ENCODE measurements at regions not wholly inside any gene's neighbourhood (a gene's known extent, or its start where the extent isn't known, plus 50 kb on each side); places are given as distances from the start of the nearest gene placed in this dataset.

GRCh38 chr2:236665101-236665500 lies 95.5 kb downstream of the ACKR3 start:
- intact Hi-C loops (cut with DNase I, micrococcal nuclease): no loop called here
- H3K27ac Mint-ChIP-seq: no peak overlapping the region

GRCh38 chr2:236665572-236666118 lies 96.0 kb downstream of the ACKR3 start:
- Histone ChIP-seq H3K4me3 (ENCODE audit: low read length) (no peak overlapping the region), H3K27me3 (ENCODE audit: control insufficient read depth in 1 of 2, insufficient read depth in 2 of 2, low read length in 2 of 2) (peaks cover 0 to 2% of the 10 kb centered on the region in 2 experiments), H3K4me1 (ENCODE audit: insufficient read depth, low read length) (no peaks in the 10 kb centered on the region), H3K27ac (ENCODE audit: low read depth in 1 of 2, low read length in 2 of 2) (no peak overlapping the region), H3K9me3 (ENCODE audit: control insufficient read depth in 1 of 2, insufficient read depth in 1 of 2, low read length in 2 of 2) (peaks cover 0 to 12% of the 10 kb centered on the region in 2 experiments), H3K36me3 (ENCODE audit: insufficient read depth, low read length) (no peaks in the 10 kb centered on the region)
- Mint-ChIP-seq H3K4me1 (ENCODE audit: low read depth) (no peaks in the 10 kb centered on the region), H3K27ac (no peak overlapping the region), H3K36me3 (ENCODE audit: low read depth) (no peaks in the 10 kb centered on the region), H3K27me3 (peaks cover 32% of the 10 kb centered on the region), H3K4me3 (no peak overlapping the region), H3K9me3 (no peaks in the 10 kb centered on the region)
- ChIA-PET POLR2A (no interaction called here), CTCF (no interaction called here)
- intact Hi-C loops (cut with DNase I, micrococcal nuclease): no loop called here
- ATAC-seq (ENCODE audit: poor library complexity): no peak
- DNase-seq: no peak
- TF ChIP-seq CTCF (IDR thresholded peaks at IDR 0.05): no peak

More at GRCh38 chr2:236665101-236665500, 95.5 kb downstream of the ACKR3 start:
- Mint-ChIP-seq H3K27me3 (peaks cover 37% of the 10 kb centered on the region), H3K9me3 (no peaks in the 10 kb centered on the region), H3K4me3 (no peak overlapping the region), H3K36me3 (ENCODE audit: low read depth) (no peaks in the 10 kb centered on the region), H3K4me1 (ENCODE audit: low read depth) (no peaks in the 10 kb centered on the region)
- ATAC-seq (ENCODE audit: poor library complexity): no peak
- DNase-seq: no peak
- H3K4me3 ChIP-seq (ENCODE audit: low read length): no peak overlapping the region
- H3K27me3 ChIP-seq (ENCODE audit: control insufficient read depth in 1 of 2, insufficient read depth in 2 of 2, low read length in 2 of 2): peaks cover 0 to 2% of the 10 kb centered on the region in 2 experiments
- POLR2A ChIA-PET: no interaction called here
- CTCF ChIA-PET: interaction anchor here (0.6 kb wide), 1 partner anchor 14 kb away, joined by 3 read pairs; no protein-coding TSS in a partner anchor
- TF ChIP-seq CTCF (IDR thresholded peaks at IDR 0.05): no peak
- peaks cover 0 to 12% of the 10 kb centered on the region in 2 experiments for H3K9me3 ChIP-seq (ENCODE audit: control insufficient read depth in 1 of 2, insufficient read depth in 1 of 2, low read length in 2 of 2)
- no peaks in the 10 kb centered on the region for H3K36me3 ChIP-seq (ENCODE audit: insufficient read depth, low read length)
- H3K4me1 ChIP-seq (ENCODE audit: insufficient read depth, low read length): no peaks in the 10 kb centered on the region
- H3K27ac ChIP-seq (ENCODE audit: low read depth in 1 of 2, low read length in 2 of 2): no peak overlapping the region

- peaks cover 0 to 12% of the 10 kb centered on the region in 2 experiments for H3K9me3 ChIP-seq (ENCODE audit: control insufficient read depth in 1 of 2, insufficient read depth in 1 of 2, low read length in 2 of 2)
- H3K27me3 ChIP-seq (ENCODE audit: control insufficient read depth in 1 of 2, insufficient read depth in 2 of 2, low read length in 2 of 2): peaks cover 0 to 2% of the 10 kb centered on the region in 2 experiments
- no peaks in the 10 kb centered on the region for H3K4me1 ChIP-seq (ENCODE audit: insufficient read depth, low read length)
- intact Hi-C loops (cut with DNase I, micrococcal nuclease): no loop called here
- Mint-ChIP-seq H3K4me3 (no peak overlapping the region), H3K4me1 (ENCODE audit: low read depth) (no peaks in the 10 kb centered on the region), H3K27ac (no peak overlapping the region), H3K9me3 (no peaks in the 10 kb centered on the region), H3K27me3 (peaks cover 28% of the 10 kb centered on the region), H3K36me3 (ENCODE audit: low read depth) (no peaks in the 10 kb centered on the region)
- POLR2A ChIA-PET: no interaction called here
- no peak overlapping the region for H3K4me3 ChIP-seq (ENCODE audit: low read length)
- no peak for DNase-seq
- no peaks in the 10 kb centered on the region for H3K36me3 ChIP-seq (ENCODE audit: insufficient read depth, low read length)
- H3K27ac ChIP-seq (ENCODE audit: low read depth in 1 of 2, low read length in 2 of 2): no peak overlapping the region
- CTCF ChIA-PET: no interaction called here
- no peak for ATAC-seq (ENCODE audit: poor library complexity)
- TF ChIP-seq CTCF (IDR thresholded peaks at IDR 0.05): no peak
Observed at GRCh38 chr2:236666646-236667204, 97.1 kb downstream of the ACKR3 start.

All from CD4-positive, alpha-beta T cell (primary cell).